SIG-M5 treated with dmso at 0.1 percent for 504 hours (cell line): ENCODE measurements at regions not wholly inside any gene's neighbourhood (a gene's known extent, or its start where the extent isn't known, plus 50 kb on each side); places are given as distances from the start of the nearest gene placed in this dataset.

ENCODE experiments used
- DNase-seq: peaks from one replicate; lab custom pipeline; 2025; ENCODE audit not compliant: unreplicated experiment; lab: John Stamatoyannopoulos, UW

DNA sequence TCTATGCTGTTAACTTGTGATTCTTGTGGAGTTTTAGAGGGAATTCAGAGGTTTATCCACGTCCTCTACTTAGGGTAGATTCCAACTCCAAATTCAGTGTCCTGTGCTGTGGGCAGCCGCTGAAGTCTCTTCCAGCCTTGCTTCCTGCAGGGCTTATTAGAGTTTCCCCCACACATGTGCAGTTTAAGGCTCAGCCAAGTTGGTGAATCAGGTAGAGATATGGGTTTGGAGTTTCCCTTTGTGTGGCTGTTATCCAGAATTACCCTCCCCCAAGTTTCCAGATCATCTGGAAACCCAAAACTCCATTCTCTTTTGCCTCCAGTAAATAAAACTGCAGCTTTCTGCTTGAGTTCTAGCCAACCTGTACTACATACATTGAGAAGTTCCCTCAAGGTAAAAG, 853.7 kb downstream of the GALC start:
- no peak for DNase-seq

DNA sequence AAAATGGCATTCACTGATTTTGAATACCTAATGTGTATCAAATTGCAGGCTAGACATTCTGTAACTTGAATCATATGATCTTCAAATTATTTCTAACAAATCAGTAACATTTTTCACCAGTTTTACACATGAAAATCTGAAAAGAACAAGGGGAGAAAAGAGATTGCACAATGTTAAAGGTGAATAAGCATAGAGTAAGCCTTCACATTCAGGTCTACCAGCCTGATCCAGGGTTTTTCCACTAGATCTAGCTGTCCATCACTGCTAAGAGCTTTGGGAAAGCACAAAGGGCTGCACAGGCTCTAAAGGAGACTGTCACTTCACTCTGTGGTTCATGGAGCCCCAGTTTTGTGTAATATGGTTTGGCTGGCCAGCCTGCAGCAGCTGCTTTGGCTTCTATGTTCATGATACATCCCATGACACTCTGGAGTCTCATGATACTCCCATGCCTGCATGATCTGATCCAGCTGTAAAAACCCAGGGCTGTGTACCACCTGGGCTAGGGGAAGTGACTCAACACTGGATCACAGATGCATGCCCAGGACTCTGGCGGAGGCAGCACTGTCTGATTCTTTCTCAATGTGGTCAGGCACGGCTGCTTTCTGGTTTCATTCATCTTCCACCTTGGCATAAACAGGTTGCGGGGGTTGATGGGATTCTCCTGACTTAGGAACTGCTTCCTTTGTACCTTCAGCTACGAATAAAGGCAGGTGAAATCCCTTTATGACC, 859.7 kb downstream of the GALC start:
- no peak for DNase-seq

DNA sequence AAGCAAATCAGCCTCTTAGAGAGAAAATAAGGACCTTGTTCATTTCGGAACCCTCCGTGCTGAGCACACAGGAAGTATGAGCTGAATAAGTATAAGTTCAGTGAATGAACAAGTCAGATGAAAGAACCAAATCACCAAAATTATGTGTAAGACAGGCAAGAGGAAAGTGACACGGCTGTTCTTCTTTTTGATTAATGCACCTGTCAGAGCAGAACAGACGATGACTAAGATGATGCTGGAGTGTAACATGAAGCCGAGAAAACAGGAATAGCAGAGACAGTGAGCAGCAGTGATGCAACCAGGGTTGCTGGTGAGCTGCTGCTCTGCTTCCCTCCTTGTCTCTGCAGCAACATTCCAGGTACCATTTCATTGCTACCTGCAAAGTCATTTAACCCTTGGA, 861.1 kb downstream of the GALC start:
- DNase-seq: no peak

DNA sequence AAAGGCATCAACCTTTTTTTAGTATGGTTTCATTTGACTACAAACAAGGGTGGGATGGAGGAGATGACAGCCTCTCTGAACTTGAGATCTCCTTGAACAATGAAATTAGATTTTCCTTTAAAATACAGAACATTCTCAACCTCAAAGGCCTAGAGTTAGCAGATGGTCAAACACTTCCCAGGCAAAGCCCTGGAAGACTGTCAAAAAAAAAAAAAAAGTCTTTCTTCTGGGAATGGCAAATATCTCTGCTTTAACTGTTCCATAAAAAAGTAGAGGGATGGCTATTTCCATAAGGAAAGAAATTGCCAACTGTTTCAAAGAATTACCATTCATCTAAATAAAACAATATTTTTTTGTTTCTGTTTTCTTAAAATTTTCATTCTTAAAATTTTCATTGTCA, 870.8 kb downstream of the GALC start:
- no peak for DNase-seq

DNA sequence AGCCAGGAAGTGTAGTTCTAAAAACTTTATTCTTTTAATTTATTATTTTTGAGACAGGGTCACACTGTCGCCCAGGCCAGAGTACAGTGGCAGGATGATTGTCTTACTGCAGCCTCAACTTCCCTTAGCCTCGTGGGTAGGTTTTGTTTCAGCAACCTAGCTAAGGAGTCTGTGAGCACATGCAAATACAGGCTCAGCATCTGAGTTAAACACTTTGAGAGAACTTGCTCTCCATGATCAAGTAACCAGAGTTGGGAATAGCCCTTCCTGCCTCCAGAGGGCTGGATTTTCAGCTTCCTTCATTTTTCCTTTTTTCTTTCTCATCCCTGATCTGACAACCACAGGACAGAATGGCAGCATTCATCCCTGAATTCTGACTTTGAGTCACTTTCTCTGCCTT, 871.3 kb downstream of the GALC start:
- DNase-seq: no peak

DNA sequence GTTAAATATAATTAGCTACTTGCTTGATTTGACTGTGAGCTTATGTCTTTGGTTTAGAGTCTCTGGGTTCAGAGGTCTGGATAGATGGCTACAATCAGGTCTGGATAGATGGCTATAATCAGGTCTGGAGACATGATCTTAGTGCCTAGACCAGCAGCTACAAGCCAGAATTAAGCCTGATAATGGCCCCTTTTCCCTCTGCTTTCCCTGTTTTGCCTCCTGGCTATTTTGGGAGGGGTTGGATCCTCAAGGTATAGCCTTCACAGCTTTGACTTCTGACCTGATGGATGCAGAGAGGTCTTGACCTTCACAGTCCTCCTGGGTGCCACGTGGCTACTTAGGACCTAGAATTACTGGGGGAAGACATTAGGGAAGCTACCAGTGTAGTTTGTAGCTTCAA, 877.7 kb downstream of the GALC start:
- no peak for DNase-seq

DNA sequence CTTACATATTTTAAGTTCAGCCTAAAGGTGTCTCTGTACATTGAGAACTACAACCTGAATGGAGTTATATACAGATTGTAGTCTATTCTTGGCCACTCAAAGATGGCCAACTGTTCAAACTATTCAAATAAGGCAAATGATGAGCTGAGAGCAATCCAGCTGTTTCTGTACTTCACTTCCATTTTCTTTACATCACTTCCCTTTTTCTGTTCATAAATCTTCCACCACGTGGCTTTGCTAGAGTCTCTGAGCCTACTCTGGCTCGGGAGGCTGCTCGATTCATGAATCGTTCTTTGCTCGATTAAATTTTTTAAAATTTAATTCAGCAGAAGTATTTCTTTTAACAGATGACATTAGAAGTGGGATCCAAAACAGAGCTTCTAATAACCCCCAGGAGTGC, 879.7 kb downstream of the GALC start:
- peak; percentile 1 for DNase-seq

DNA sequence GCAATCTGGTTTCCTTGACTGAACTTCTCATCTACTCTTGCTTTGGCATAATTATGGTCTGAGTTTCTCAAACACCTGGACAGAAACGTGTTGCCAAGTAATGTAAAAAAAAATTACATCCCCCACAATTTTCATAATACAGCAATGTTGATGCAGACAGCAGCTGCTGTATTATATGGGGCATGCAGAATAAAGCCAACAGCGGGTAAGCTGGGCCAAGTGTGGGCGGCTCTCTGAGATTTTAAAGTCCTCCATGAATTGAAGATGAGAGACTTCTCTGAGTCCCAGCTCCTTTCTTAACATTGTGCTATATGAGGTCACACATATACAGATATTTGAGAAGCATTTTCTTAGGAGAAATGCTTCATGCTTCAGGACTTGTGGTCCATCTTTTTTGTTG, 881.2 kb downstream of the GALC start:
- DNase-seq: no peak

DNA sequence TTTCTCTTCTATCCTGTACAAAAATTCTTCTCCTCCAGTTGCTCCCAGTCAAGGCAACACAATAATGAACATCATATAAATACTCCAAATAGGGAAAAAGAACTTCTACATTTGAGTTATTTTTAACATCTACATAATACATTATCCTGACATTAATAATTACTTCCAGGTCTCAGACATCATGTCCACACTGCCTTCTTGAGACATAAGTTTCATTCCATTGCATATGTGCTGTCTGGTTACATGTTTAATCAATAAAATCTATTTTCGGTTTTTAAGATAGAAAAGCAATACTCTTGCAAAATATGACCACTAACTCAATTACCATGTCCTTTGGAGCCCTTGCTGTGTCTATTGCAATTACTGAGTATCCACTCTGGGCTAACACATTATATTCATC, 881.9 kb downstream of the GALC start:
- DNase-seq: no peak

DNA sequence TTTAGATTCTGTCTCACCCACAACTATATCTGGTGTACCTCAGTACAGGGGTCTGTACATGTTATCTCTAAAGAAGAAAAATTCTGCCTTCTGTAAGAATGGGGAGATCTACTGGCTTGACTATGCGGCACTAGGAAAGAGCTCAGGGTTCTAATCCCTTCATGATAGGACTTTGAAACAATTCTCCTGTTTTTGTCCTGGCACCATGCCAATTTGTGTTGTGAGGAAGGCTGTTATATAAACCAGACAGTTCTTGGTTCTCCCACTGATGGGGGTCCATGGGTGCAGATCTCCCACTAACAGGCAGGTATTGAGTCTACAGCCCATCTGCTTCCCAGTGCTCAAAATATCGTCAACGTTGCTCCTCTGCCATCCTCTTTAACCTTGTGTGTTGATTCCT, 883.7 kb downstream of the GALC start:
- no peak for DNase-seq

DNA sequence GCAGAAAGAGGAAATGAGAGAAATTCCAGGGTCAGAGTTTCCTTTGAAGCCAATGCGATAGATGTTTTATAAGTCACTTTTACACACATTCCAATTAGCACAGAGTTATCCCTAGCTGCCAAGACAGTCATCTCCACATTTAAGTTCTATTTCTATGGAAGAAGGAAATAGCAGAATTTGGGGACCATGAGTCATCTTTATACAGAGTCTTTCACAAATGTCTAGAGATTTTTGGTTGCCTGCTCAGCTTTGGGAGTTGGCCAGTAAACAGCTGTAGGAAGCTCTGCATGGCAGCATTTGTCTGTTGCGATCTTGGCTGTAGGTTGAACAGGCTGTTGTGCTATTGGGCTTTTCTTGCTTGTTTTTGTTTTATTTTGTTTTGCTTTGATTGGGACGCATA, 884.3 kb downstream of the GALC start:
- no peak for DNase-seq

DNA sequence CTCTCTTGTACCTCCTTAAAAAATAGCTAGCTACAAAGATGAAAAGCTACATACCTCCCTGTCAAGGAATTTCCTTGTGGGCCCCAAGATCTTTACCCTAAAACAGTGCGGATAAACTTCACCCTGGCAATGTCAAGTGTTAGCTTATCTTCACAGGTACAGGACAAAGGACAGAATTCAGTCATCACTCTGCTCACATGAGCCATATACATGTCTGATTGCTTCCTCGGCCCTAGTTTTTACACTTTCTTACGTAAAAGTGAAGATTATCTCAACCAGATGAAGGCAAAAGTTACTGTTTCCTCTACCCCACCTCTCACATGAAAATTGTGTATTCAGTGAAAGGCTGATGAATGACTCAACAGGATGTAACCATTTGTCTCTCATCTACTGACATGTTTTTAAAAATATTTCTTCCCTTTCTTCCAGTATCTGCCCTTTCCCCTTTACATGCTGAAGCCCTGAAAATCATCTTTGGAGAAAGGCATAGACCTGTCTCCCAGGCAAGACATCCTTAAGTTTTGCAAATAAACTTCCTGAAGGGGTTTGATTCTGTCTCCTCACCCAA, 890.1 kb downstream of the GALC start:
- DNase-seq: no peak

DNA sequence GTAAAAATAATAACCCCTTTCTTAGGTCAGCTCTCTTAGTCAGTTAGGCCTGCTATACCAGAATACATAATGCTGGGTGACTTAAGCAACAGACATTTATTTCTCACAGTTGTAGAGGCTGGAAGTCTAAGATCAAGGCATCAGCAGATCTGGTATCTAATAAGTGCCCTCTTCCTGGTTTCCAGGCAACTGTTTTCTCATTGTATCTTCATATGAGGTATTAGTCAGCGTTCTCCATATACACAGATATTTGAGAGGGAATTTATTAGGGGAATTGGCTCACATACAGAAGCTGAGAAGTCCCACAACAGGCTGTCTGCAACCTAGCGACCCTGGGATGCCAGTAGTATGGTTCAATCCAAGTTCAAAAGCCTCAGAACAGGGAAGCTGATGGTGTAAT, 896.0 kb downstream of the GALC start:
- no peak for DNase-seq

DNA sequence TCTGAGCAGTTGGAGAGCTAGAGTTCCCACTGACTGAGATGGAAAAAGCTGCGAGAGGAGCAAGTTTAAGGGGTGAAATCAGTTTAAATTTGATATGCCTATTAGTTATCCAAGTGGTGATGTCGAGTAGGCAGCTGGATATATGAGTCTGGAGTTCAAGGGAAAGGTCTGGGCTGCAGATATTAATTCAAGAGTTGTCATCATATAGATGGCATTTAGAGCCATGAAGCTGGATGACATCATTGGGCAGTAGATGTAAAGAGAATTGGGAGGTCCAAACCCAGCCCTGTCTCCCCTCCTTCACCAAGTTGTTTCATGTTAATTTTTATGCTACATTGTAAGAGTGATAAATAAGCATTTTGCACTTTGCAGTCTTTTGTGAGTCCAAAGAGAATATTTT, 898.1 kb downstream of the GALC start:
- DNase-seq: no peak

DNA sequence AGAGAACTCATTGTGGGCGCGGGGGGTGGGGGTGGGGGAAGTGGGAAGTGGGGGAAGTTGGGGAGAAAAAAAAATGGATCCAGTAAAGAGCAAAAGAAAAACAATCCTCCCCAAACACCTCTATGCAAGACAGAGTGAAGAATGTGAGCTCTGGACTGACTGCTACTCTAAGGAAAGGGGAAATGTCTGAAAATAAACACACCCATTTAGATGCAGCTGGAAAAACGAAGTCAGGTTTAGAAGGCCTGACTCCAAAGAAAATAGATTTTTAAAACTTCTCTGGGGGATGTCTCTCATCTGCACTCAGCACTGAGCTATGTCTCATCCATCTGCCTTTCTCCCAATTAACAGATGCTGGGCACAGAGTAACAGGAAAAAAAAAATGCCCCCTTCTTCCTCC, 904.4 kb downstream of the GALC start:
- DNase-seq: no peak

DNA sequence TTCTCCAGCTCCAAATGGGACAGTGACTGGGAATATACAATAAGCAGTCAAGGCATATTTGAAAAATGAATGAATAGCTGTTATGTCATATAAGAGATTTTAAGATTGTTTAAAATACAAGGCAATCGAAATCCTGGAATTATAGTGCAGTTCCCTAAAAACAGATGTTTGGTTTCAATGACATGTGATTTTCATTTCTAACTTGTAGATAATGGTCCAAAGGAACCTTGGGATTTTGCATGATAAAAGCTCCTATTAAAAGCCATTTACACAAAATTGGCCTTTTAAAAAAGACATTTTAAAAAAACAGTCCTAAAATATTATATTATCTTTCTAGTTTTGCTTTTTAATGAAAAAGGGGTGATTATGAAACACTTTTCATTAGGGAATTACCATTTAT, 905.1 kb downstream of the GALC start:
- no peak for DNase-seq

DNA sequence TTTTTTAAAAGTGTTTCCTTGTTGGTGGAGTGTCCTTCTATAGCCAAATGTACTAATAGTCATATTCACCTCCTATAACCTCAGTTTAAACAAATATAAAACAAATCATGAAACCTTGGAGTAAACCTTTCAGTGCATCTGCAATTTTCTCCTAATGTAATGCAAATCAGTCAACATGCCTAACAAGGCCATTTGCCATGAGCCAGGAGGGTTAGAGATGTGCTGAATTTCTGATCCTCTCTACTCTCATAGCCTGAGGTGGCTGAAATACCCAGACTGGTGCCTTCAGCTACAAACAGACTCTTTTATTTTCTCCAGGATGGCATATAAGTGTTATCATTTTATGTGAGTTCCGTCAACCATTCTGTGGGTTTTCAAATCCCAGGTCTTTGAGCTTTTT, 908.1 kb downstream of the GALC start:
- no peak for DNase-seq

DNA sequence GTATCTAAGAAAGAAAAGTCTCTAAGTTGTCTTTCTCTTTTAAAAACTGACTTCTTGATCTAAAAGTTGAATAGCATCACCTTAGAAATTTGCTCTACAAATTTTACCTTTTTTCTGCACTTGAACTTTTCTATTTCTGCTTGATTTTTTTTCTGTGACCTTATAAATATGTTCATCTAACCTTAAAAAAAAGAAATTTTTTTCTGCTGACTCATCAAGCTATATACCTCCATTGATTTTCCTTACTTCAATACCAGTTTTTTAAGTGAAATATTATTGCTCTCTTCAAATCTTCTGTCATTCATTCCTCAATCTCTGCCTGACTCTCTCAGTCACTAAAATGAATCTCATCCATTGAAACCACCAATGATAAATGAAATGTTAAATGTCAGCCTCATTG, 910.1 kb downstream of the GALC start:
- no peak for DNase-seq

DNA sequence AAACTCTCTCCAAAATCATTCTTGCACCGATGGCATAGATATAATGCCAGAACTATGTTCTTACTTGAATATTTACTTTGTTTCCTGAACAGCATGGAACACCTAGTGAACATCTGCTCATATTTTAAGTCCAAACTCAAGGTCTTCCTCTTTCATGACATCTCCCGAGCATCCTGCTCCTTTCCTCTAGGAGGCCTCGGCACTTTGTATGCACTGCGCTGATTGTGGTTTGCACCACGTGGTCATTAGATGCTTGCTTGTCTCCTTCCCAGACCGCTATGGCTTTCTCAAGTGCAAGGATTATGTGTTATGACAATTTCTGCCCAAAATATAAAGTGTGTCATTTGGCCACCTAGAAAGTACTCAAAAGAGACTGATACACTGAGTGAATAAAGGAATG, 912.0 kb downstream of the GALC start:
- DNase-seq: no peak

DNA sequence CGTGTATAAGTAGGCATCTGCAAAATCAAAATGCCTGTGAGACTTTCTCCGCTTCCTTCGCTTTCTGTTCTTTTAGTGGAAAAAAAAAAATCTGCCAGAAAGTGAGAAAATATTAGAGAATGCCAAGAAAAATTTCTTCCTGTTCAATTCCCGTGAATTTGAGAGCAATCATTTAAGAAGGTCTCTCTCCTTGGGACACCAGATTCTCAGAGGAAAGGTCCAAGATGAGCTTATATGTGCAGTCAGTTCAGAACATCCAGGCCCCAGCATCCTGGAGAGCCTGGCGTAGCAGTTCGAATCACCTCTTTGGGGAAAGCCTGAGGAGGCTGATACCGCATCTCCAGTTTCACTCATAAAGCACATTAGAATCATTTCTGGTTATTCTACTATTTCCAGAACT, 912.8 kb downstream of the GALC start:
- no peak for DNase-seq

DNA sequence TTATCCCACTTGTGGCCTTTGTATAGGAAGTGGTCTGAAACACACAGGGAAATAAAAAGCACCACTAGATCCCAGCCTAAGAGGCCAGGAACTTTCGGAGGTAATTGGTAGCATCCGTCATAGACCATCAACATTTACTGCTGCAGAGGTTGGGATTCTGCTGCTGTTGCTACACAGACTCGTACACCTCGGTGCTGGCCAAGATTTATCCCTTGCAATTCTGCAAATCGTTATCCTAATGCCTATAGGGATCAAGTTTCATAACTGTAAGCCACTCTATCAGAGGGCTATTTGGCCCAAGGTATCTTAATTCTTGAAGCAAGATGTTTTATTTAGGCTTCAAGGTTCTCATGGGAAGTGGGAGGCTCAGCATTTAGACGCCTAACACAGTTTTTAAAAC, 913.6 kb downstream of the GALC start:
- no peak for DNase-seq

DNA sequence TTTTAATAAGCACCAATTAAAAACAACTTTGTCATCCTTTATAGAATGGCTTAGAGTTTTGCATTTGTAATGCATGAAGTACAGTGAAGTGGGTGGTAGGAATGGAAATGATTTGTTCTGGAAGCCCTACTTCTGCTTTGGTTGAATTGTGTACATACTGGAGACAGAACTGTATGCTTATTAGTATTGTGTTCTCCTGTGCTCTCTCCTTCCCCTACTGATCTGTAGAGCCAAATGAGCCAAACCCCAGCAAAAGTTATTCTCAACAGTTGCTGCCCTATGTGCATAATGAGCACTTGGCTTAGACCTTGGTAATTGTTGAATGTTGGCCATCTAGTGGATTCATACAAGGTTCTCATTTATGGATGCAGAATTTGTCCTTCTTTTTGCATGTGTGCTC, 916.1 kb downstream of the GALC start:
- no peak for DNase-seq

DNA sequence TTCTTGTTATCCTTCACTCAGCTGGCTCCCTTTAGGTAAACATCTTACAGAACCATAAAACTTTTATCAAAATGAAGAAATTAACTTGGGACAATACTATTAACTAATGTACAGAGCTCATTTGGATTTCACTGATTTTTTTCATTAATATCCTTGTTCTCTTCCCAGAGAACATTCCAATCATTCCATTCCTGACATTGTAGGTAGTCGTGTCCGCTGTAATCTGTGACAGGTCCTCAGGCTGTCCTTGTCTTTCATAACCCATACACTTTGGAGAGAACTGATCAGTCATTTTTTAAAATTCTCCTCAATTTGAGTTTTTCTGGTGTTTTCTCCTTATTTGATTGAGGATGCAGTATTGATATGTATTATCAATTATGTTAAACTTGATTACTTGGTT, 916.8 kb downstream of the GALC start:
- no peak for DNase-seq
